IMR-90 (cell line): ENCODE measurements at regions not wholly inside any gene's neighbourhood (a gene's known extent, or its start where the extent isn't known, plus 50 kb on each side); places are given as distances from the start of the nearest gene placed in this dataset.

Source experiments
- CTCF ChIP-seq: conservative IDR thresholded peaks from 2 replicates; pipeline ENCODE4 v1.5.1; 2012; ENCODE audit warnings: mild to moderate bottlenecking, low read depth, low read length, improper control_type of control experiment
- POLR2A ChIP-seq: IDR thresholded peaks from 2 replicates; pipeline ENCODE4 v1.6.1; 2012; ENCODE audit warnings: mild to moderate bottlenecking, low read depth, low read length

- TF ChIP-seq POLR2A: no peak
- TF ChIP-seq CTCF: no peak
These were observed 250.0 kb upstream of the PDZRN3 start for GRCh38 chr3:73874606-73875369.
